ENCODE measurements at regions not wholly inside any gene's neighbourhood (a gene's known extent, or its start where the extent isn't known, plus 50 kb on each side); places are given as distances from the start of the nearest gene placed in this dataset.

GRCh38 chr17:5789528-5789927 lies 205.2 kb upstream of the NLRP1 start:
- DNase-seq: no peak

- no peak for DNase-seq
Observed at GRCh38 chr17:5793157-5793556, 208.8 kb upstream of the NLRP1 start.

GRCh38 chr17:5793899-5794298 lies 209.6 kb upstream of the NLRP1 start:
- no peak for DNase-seq

GRCh38 chr17:5794385-5794784 lies 210.1 kb upstream of the NLRP1 start:
- no peak for DNase-seq

GRCh38 chr17:5794881-5795506 lies 210.7 kb upstream of the NLRP1 start:
- no peak for DNase-seq

GRCh38 chr17:5797447-5798050 lies 213.2 kb upstream of the NLRP1 start:
- no peak for DNase-seq

GRCh38 chr17:5798094-5798493 lies 213.8 kb upstream of the NLRP1 start:
- no peak for DNase-seq

- no peak for DNase-seq
Observed at GRCh38 chr17:5800131-5800530, 215.8 kb upstream of the NLRP1 start.

GRCh38 chr17:5800646-5801045 lies 216.3 kb upstream of the NLRP1 start:
- DNase-seq: no peak

GRCh38 chr17:5804251-5804650 lies 219.9 kb upstream of the NLRP1 start:
- no peak for DNase-seq

- no peak for DNase-seq
Observed at GRCh38 chr17:5809056-5809455, 224.7 kb upstream of the NLRP1 start.

- no peak for DNase-seq
Observed at GRCh38 chr17:5809580-5810188, 225.4 kb upstream of the NLRP1 start.

- no peak for DNase-seq
Observed at GRCh38 chr17:5812590-5812989, 228.3 kb upstream of the NLRP1 start.

- DNase-seq: no peak
Observed at GRCh38 chr17:5813357-5813756, 229.0 kb upstream of the NLRP1 start.

- no peak for DNase-seq
Observed at GRCh38 chr17:5815396-5815795, 231.1 kb upstream of the NLRP1 start.

GRCh38 chr17:5816491-5817070 lies 232.3 kb upstream of the NLRP1 start:
- no peak for DNase-seq

- DNase-seq: no peak
Observed at GRCh38 chr17:5817475-5818395, 233.4 kb upstream of the NLRP1 start.

GRCh38 chr17:5819396-5819795 lies 235.1 kb upstream of the NLRP1 start:
- DNase-seq: no peak

- no peak for DNase-seq
Observed at GRCh38 chr17:5819921-5820685, 235.8 kb upstream of the NLRP1 start.

- no peak for DNase-seq
Observed at GRCh38 chr17:5820721-5821456, 236.6 kb upstream of the NLRP1 start.

- no peak for DNase-seq
Observed at GRCh38 chr17:5821803-5822202, 237.5 kb upstream of the NLRP1 start.

Measured in RPMI8226 (cell line).